ENCODE measurements at regions not wholly inside any gene's neighbourhood (a gene's known extent, or its start where the extent isn't known, plus 50 kb on each side); places are given as distances from the start of the nearest gene placed in this dataset.

GRCh38 chr5:111813537-111813936, 56.5 kb upstream of the NREP start:
- Histone ChIP-seq H3K27me3 (ENCODE audit: control insufficient read depth, insufficient read depth, low read length) (no peaks in the 10 kb centered on the region), H3K36me3 (ENCODE audit: control insufficient read depth, insufficient read depth, low read length) (no peaks in the 10 kb centered on the region), H3K4me1 (ENCODE audit: control insufficient read depth, insufficient read depth, low read length) (no peaks in the 10 kb centered on the region), H3K9me3 (ENCODE audit: control insufficient read depth, insufficient read depth, low read length) (no peaks in the 10 kb centered on the region), H3K27ac (ENCODE audit: low read length) (no peak overlapping the region), H3K4me3 (ENCODE audit: low read length) (no peak overlapping the region)
- DNase-seq (no peak), ATAC-seq (no peak)
- Mint-ChIP-seq H3K4me3 (no peak overlapping the region), H3K9me3 (no peaks in the 10 kb centered on the region), H3K27ac (no peak overlapping the region), H3K4me1 (no peaks in the 10 kb centered on the region), H3K36me3 (no peaks in the 10 kb centered on the region), H3K27me3 (ENCODE audit: low read depth in 2 of 2) (peaks cover 4 to 7% of the 10 kb centered on the region in 2 donors)
- no peak for TF ChIP-seq CTCF (IDR thresholded peaks at IDR 0.05)
- intact Hi-C loops (cut with micrococcal nuclease), result no loop called here

- no peak overlapping the region for H3K4me3 Mint-ChIP-seq
- no peaks in the 10 kb centered on the region for H3K36me3 Mint-ChIP-seq
- Histone ChIP-seq H3K9me3 (ENCODE audit: control insufficient read depth, insufficient read depth, low read length) (no peaks in the 10 kb centered on the region), H3K27me3 (ENCODE audit: control insufficient read depth, insufficient read depth, low read length) (no peaks in the 10 kb centered on the region), H3K4me3 (ENCODE audit: low read length) (no peak overlapping the region), H3K36me3 (ENCODE audit: control insufficient read depth, insufficient read depth, low read length) (no peaks in the 10 kb centered on the region), H3K27ac (ENCODE audit: low read length) (no peak overlapping the region), H3K4me1 (ENCODE audit: control insufficient read depth, insufficient read depth, low read length) (no peaks in the 10 kb centered on the region)
- no peaks in the 10 kb centered on the region for H3K9me3 Mint-ChIP-seq
- peaks cover 0 to 4% of the 10 kb centered on the region in 2 donors for H3K27me3 Mint-ChIP-seq (ENCODE audit: low read depth in 2 of 2)
- H3K27ac Mint-ChIP-seq, result no peak overlapping the region
- ATAC-seq (no peak), DNase-seq (no peak)
- intact Hi-C loops (cut with micrococcal nuclease), result no loop called here
- no peak for TF ChIP-seq CTCF (IDR thresholded peaks at IDR 0.05)
- H3K4me1 Mint-ChIP-seq, result no peaks in the 10 kb centered on the region
- 88% methylated on average over 4 of the region's 4 CpGs for WGBS (ENCODE audit: insufficient coverage)
Measured at GRCh38 chr5:111810112-111810511, 53.1 kb upstream of the NREP start.
